IMR-90 (cell line): ENCODE measurements at regions not wholly inside any gene's neighbourhood (a gene's known extent, or its start where the extent isn't known, plus 50 kb on each side); places are given as distances from the start of the nearest gene placed in this dataset.

Source experiments
- ATAC-seq: fragments of 200-7000 bp; cut with Tn5 transposase; 2 replicates; pipeline ENCODE4 v1.9.1; 2020; ENCODE audit warnings: low read depth, mild to moderate bottlenecking, moderate library complexity
- BruUV-seq: library from RNA; stranded (reverse); fragments of 400-500 nt; replicated peaks from 2 replicates; lab custom pipeline; 2021; lab: Mats Ljungman, UMichigan
- CTCF ChIA-PET: fragments of 300-600 bp; formaldehyde crosslinking; extraction: SDS; loops from one replicate; lab custom pipeline; 2021; ENCODE audit warnings: antibody characterized with exemption; lab: Yijun Ruan, JAX
- POLR2A ChIA-PET: fragments of 300-600 bp; sonication (Branson Sonifier 250); formaldehyde crosslinking; loops from one replicate; lab custom pipeline; 2022; ENCODE audit warnings: antibody characterized with exemption; ENCODE audit not compliant: unreplicated experiment; lab: Charles Lee
- DNase-seq: peaks from one replicate; pipeline ENCODE4 v3.0.0; 2013
- H2AFZ ChIP-seq: replicated peaks from 2 replicates; pipeline ENCODE3; 2013; ENCODE audit warnings: low read length, mild to moderate bottlenecking; ENCODE audit not compliant: poor library complexity
- H2AK5ac ChIP-seq: 2 replicates; pipeline ENCODE4 v1.6.1; 2013; ENCODE audit warnings: low read depth, low read length, inconsistent platforms
- H2AK9ac ChIP-seq: replicated peaks from 2 replicates; pipeline ENCODE3; 2013; ENCODE audit warnings: mild to moderate bottlenecking, low read depth, low read length, moderate library complexity; ENCODE audit not compliant: poor library complexity
- H2BK120ac ChIP-seq: 2 replicates; pipeline ENCODE4 v1.6.1; 2013; ENCODE audit warnings: low read depth, low read length, inconsistent platforms
- H2BK15ac ChIP-seq: 3 replicates; pipeline ENCODE4 v1.6.1; 2013; ENCODE audit warnings: low read depth, low read length, inconsistent platforms
- H2BK20ac ChIP-seq: 2 replicates; pipeline ENCODE4 v1.6.1; 2013; ENCODE audit warnings: low read depth, mild to moderate bottlenecking, inconsistent platforms, low read length, moderate library complexity
- H2BK5ac ChIP-seq: 2 replicates; pipeline ENCODE4 v1.6.1; 2013; ENCODE audit warnings: mild to moderate bottlenecking, low read depth, low read length, inconsistent platforms; ENCODE audit not compliant: poor library complexity, severe bottlenecking
- H3K14ac ChIP-seq: replicated peaks from 2 replicates; pipeline ENCODE4 v1.6.1; 2013; ENCODE audit warnings: low read depth, low read length, inconsistent platforms
- H3K18ac ChIP-seq: 2 replicates; pipeline ENCODE4 v1.6.1; 2013; ENCODE audit warnings: low read depth, low read length, control low read depth
- H3K23ac ChIP-seq: 2 replicates; pipeline ENCODE4 v1.6.1; 2013; ENCODE audit warnings: low read depth, low read length, inconsistent platforms
- H3K27ac ChIP-seq: 2 replicates; pipeline ENCODE4 v1.5.1; 2013; ENCODE audit warnings: mild to moderate bottlenecking, control low read depth, low read length; ENCODE audit not compliant: insufficient read depth
- H3K27me3 ChIP-seq: 2 replicates; pipeline ENCODE4 v1.6.1; 2013; ENCODE audit warnings: low read length; ENCODE audit not compliant: control insufficient read depth, insufficient read depth
- H3K36me3 ChIP-seq: 2 replicates; pipeline ENCODE4 v1.6.1; 2013; ENCODE audit warnings: low read length, mixed read lengths; ENCODE audit not compliant: control insufficient read depth, insufficient read depth
- H3K4ac ChIP-seq: 2 replicates; pipeline ENCODE4 v1.6.1; 2013; ENCODE audit warnings: low read depth, low read length, inconsistent platforms
- H3K4me1 ChIP-seq: 2 replicates; pipeline ENCODE4 v1.6.1; 2013; ENCODE audit warnings: low read length, mixed read lengths; ENCODE audit not compliant: control insufficient read depth, insufficient read depth
- H3K4me2 ChIP-seq: 2 replicates; pipeline ENCODE4 v1.6.1; 2013; ENCODE audit warnings: low read depth, mild to moderate bottlenecking, control low read depth, low read length, moderate library complexity
- H3K4me3 ChIP-seq: 2 replicates; pipeline ENCODE4 v1.5.1; 2013; ENCODE audit warnings: low read depth, mild to moderate bottlenecking, control low read depth, low read length, moderate library complexity; ENCODE audit not compliant: insufficient read depth
- H3K56ac ChIP-seq: 2 replicates; pipeline ENCODE4 v1.6.1; 2013; ENCODE audit warnings: low read length, inconsistent platforms; ENCODE audit not compliant: insufficient read depth; ENCODE audit errors: extremely low read depth
- H3K79me1 ChIP-seq, 2 experiments: 2 replicates each; pipeline ENCODE4 v1.6.1; 2013; ENCODE audit warnings: low read length in 2 of 2, inconsistent platforms in 1 of 2, low read depth in 1 of 2
- H3K9ac ChIP-seq: 2 replicates; pipeline ENCODE4 v1.6.1; 2013; ENCODE audit warnings: low read depth, low read length, control low read depth
- H3K9me1 ChIP-seq: 2 replicates; pipeline ENCODE4 v1.6.1; 2013; ENCODE audit warnings: low read length, inconsistent platforms; ENCODE audit not compliant: insufficient read depth
- H3K9me3 ChIP-seq: 2 replicates; pipeline ENCODE4 v1.6.1; 2013; ENCODE audit warnings: low read length; ENCODE audit not compliant: control insufficient read depth, insufficient read depth
- H4K20me1 ChIP-seq: 2 replicates; pipeline ENCODE4 v1.6.1; 2013; ENCODE audit warnings: low read length, inconsistent platforms; ENCODE audit not compliant: insufficient read depth
- H4K5ac ChIP-seq: 2 replicates; pipeline ENCODE4 v1.6.1; 2013; ENCODE audit warnings: mild to moderate bottlenecking, low read depth, low read length, control low read depth
- H4K8ac ChIP-seq, 2 experiments: 2 replicates each; pipeline ENCODE4 v1.6.1; 2013; ENCODE audit warnings: low read depth in 2 of 2, low read length in 2 of 2, control low read depth in 1 of 2, inconsistent platforms in 1 of 2
- H4K91ac ChIP-seq: 2 replicates; pipeline ENCODE4 v1.6.1; 2013; ENCODE audit warnings: low read depth, low read length, inconsistent platforms; ENCODE audit not compliant: insufficient read depth
- BHLHE40 ChIP-seq: fragments of 150-350 bp; IDR thresholded peaks from 2 replicates; pipeline ENCODE4 v1.6.1; 2016; ENCODE audit warnings: mild to moderate bottlenecking, low read depth, low read length
- CEBPB ChIP-seq: IDR thresholded peaks from 2 replicates; pipeline ENCODE4 v1.6.1; 2012; ENCODE audit warnings: low read depth, low read length, improper control_type of control experiment
- CHD1 ChIP-seq: IDR thresholded peaks from 2 replicates; pipeline ENCODE4 v1.6.1; 2012; ENCODE audit warnings: low read depth, low read length, improper control_type of control experiment
- FOS ChIP-seq: fragments of 150-350 bp; IDR thresholded peaks from 2 replicates; pipeline ENCODE4 v1.6.1; 2016; ENCODE audit warnings: low read depth, low read length
- MAZ ChIP-seq: IDR thresholded peaks from 2 replicates; pipeline ENCODE4 v1.6.1; 2012; ENCODE audit warnings: low read depth, mild to moderate bottlenecking, low read length, improper control_type of control experiment, moderate library complexity, borderline replicate concordance
- NFE2L2 ChIP-seq: fragments of 150-350 bp; IDR thresholded peaks from 2 replicates; pipeline ENCODE4 v1.6.1; 2016; ENCODE audit warnings: low read depth, mild to moderate bottlenecking, low read length
- POLR2A ChIP-seq: IDR thresholded peaks from 2 replicates; pipeline ENCODE4 v1.6.1; 2012; ENCODE audit warnings: mild to moderate bottlenecking, low read depth, low read length
- RAD21 ChIP-seq: IDR thresholded peaks from 2 replicates; pipeline ENCODE4 v1.6.1; 2012; ENCODE audit warnings: low read length, improper control_type of control experiment
- RCOR1 ChIP-seq: IDR thresholded peaks from 2 replicates; pipeline ENCODE4 v1.6.1; 2012; ENCODE audit warnings: mild to moderate bottlenecking, low read length, improper control_type of control experiment; ENCODE audit not compliant: insufficient replicate concordance
- RFX5 ChIP-seq: IDR thresholded peaks from 2 replicates; pipeline ENCODE4 v1.8.0; 2012; ENCODE audit warnings: low read depth, mild to moderate bottlenecking, low read length, moderate library complexity
- SMC3 ChIP-seq: fragments of 150-350 bp; IDR thresholded peaks from 2 replicates; pipeline ENCODE4 v1.6.1; 2016; ENCODE audit warnings: low read depth, mild to moderate bottlenecking, antibody characterized with exemption, low read length, moderate library complexity
- USF2 ChIP-seq: fragments of 150-350 bp; IDR thresholded peaks from 2 replicates; pipeline ENCODE4 v1.6.1; 2017; ENCODE audit warnings: mild to moderate bottlenecking, antibody characterized with exemption, low read length, low read depth
- WGBS, 2 experiments: methylation state at CpG; one replicate each; pipeline versions ENCODE4 v1.1.5 to v1.1.7; 2013; ENCODE audit warnings: missing lambda C conversion rate in 2 of 2; ENCODE audit not compliant: insufficient read length in 1 of 2; ENCODE audit errors: extremely low coverage in 2 of 2; 5-methylcytosine and 5-hydroxymethylcytosine counted together
- dilution Hi-C: fragments of 300-500 bp; cut with HindIII; formaldehyde crosslinking; loops from one replicate; pipeline ENCODE4 v1.14.3; 2018; ENCODE audit warnings: low sequenced_read_pairs; ENCODE audit not compliant: unreplicated experiment
- in situ Hi-C: fragments of 300-500 bp; cut with MboI; formaldehyde crosslinking; loops from 3 replicates; pipeline ENCODE4 v1.14.3; 2019; ENCODE audit warnings: low sequenced_read_pairs, inconsistent platforms, mixed read lengths
- intact Hi-C: fragments of 100-400 bp; cut with micrococcal nuclease; formaldehyde crosslinking; loops from 2 replicates; pipeline ENCODE4 v1.10.0; 2022

GRCh38 chr15:89405494-89405893 is 70.9 kb upstream of the POLG start:
- in situ Hi-C loops (no loop called here), dilution Hi-C loops (no loop called here), intact Hi-C loops (no loop called here)
- H2AK5ac ChIP-seq = no peak overlapping the region
- WGBS, 2 experiments = no CpG with 5 or more reads among the region's 9 CpGs
- H3K27ac ChIP-seq = no peak overlapping the region
- H3K4ac ChIP-seq = no peak overlapping the region
- H3K4me3 ChIP-seq = no peak overlapping the region
- no peak overlapping the region for H3K4me2 ChIP-seq
- CTCF ChIA-PET = no interaction called here
- POLR2A ChIA-PET = no interaction called here
- peaks cover 6% of the 10 kb centered on the region; the same call in 1 of the 2 replicates for H3K9me3 ChIP-seq
- no peak overlapping the region for H3K14ac ChIP-seq
- peaks cover 78% of the 10 kb centered on the region for H3K27me3 ChIP-seq
- no peak overlapping the region for H2AK9ac ChIP-seq
- H2BK15ac ChIP-seq = no peak overlapping the region
- no peak overlapping the region for H4K91ac ChIP-seq
- no peak overlapping the region for H3K23ac ChIP-seq
- no TSS peak for BruUV-seq
- no peaks in the 10 kb centered on the region; the same call in 1 of the 2 replicates for H4K20me1 ChIP-seq
- TF ChIP-seq USF2 (no peak), RFX5 (no peak), FOS (no peak), CEBPB (no peak), BHLHE40 (no peak), POLR2A (no peak), SMC3 (no peak), RCOR1 (no peak), MAZ (no peak), NFE2L2 (no peak), CHD1 (no peak), RAD21 (no peak)
- H3K18ac ChIP-seq = no peak overlapping the region
- no peak overlapping the region for H2AFZ ChIP-seq
- H3K9me1 ChIP-seq = no peaks in the 10 kb centered on the region
- H4K5ac ChIP-seq = no peak overlapping the region
- H3K79me1 ChIP-seq = no peaks in the 10 kb centered on the region
- no peak overlapping the region for H2BK5ac ChIP-seq
- ATAC-seq (no peak), DNase-seq (no peak)
- H3K36me3 ChIP-seq = no peaks in the 10 kb centered on the region
- H3K9ac ChIP-seq = no peak overlapping the region
- H3K4me1 ChIP-seq = peaks cover 1% of the 10 kb centered on the region; the same call in 1 of the 2 replicates
- H3K56ac ChIP-seq = no peak overlapping the region
- H2BK20ac ChIP-seq = no peak overlapping the region
- no peak overlapping the region for H2BK120ac ChIP-seq
- no peak overlapping the region for H4K8ac ChIP-seq
